HepG2 (cell line): ENCODE measurements at regions not wholly inside any gene's neighbourhood (a gene's known extent, or its start where the extent isn't known, plus 50 kb on each side); places are given as distances from the start of the nearest gene placed in this dataset.

Source experiments
- ATAC-seq: fragments of 200-7000 bp; cut with Tn5 transposase; 3 replicates; pipeline ENCODE4 v1.9.1; 2020; ENCODE audit warnings: mild to moderate bottlenecking, moderate library complexity
- BruUV-seq: library from RNA; stranded (reverse); fragments of 400-500 nt; replicated peaks from 2 replicates; lab custom pipeline; 2021; lab: Mats Ljungman, UMichigan
- CTCF ChIA-PET: fragments of 300-600 bp; formaldehyde crosslinking; extraction: SDS; loops from one replicate; lab custom pipeline; 2021; ENCODE audit warnings: low total read pairs, inconsistent platforms, low intra/inter-chr PET ratio; lab: Yijun Ruan, JAX
- POLR2A ChIA-PET: fragments of 350-600 bp; sonication (Branson Sonifier 250); formaldehyde crosslinking; loops from one replicate; lab custom pipeline; 2020; ENCODE audit warnings: antibody characterized with exemption, inconsistent platforms; lab: Yijun Ruan, JAX
- DNase-seq: peaks from one replicate; pipeline ENCODE4 v3.0.0-alpha.2; 2015; ENCODE audit warnings: low spot score
- FAIRE-seq: peaks from 3 replicates; lab custom pipeline; 2011; peaks lifted over from hg19 to GRCh38; lab: Jason Lieb, UNC
- H2AFZ ChIP-seq: one replicate; pipeline ENCODE4 v1.6.1; 2011; ENCODE audit warnings: low read length, inconsistent platforms
- H3K27ac ChIP-seq: fragments of 300-600 bp; 3 replicates; pipeline ENCODE4 v1.8.0; 2011; ENCODE audit warnings: mixed run types, mild to moderate bottlenecking, mixed read lengths, low read length, inconsistent platforms; ENCODE audit not compliant: insufficient read depth; ENCODE audit errors: extremely low read length
- H3K27me3 ChIP-seq, 2 experiments: fragments of 200-600 bp in 1 of 2; 2 replicates in 1 of 2; 3 replicates in 1 of 2; pipeline versions ENCODE4 v1.6.0 to v1.8.0; 2011; ENCODE audit warnings: low read length in 2 of 2, mild to moderate bottlenecking in 2 of 2, moderate library complexity in 2 of 2, inconsistent platforms in 1 of 2; ENCODE audit not compliant: insufficient read depth in 2 of 2, control insufficient read depth in 1 of 2
- H3K36me3 ChIP-seq, 2 experiments: fragments of 200-600 bp in 1 of 2; replicated peaks in 1 of 2; 2 replicates in 1 of 2; 3 replicates in 1 of 2; pipeline versions ENCODE4 v1.5.1 to v1.8.0; 2011; ENCODE audit warnings: low read length in 2 of 2, inconsistent platforms in 1 of 2; ENCODE audit not compliant: insufficient read depth in 2 of 2, control insufficient read depth in 1 of 2
- H3K4me1 ChIP-seq: 2 replicates; pipeline ENCODE4 v1.5.1; 2012; ENCODE audit warnings: low read length, inconsistent platforms; ENCODE audit not compliant: insufficient read depth
- H3K4me2 ChIP-seq: 2 replicates; pipeline ENCODE4 v1.6.0; 2011; ENCODE audit warnings: low read depth, low read length, inconsistent platforms
- H3K4me3 ChIP-seq, 3 experiments: fragments of 200-600 bp in 1 of 3; sonication (generic), shearing (Covaris generic) in 1 of 3; replicated peaks in 1 of 3; 2 replicates each; pipeline ENCODE4 v1.5.1; 2011 to 2016; ENCODE audit warnings: low read length in 3 of 3, inconsistent platforms in 2 of 3, low read depth in 2 of 3, mild to moderate bottlenecking in 2 of 3, control low read depth in 1 of 3, mixed read lengths in 1 of 3; ENCODE audit not compliant: insufficient read depth in 1 of 3
- H3K79me2 ChIP-seq: one replicate; pipeline ENCODE4 v1.6.1; 2011; ENCODE audit warnings: low read length, inconsistent platforms; ENCODE audit not compliant: insufficient read depth
- H3K9ac ChIP-seq: 2 replicates; pipeline ENCODE4 v1.6.0; 2011; ENCODE audit warnings: mild to moderate bottlenecking, low read depth, low read length, inconsistent platforms; ENCODE audit not compliant: insufficient read depth
- H3K9me3 ChIP-seq: 2 replicates; pipeline ENCODE4 v1.5.1; 2012; ENCODE audit warnings: mild to moderate bottlenecking, low read length
- H4K20me1 ChIP-seq: 2 replicates; pipeline ENCODE4 v1.6.0; 2011; ENCODE audit warnings: inconsistent platforms, mild to moderate bottlenecking, low read length, moderate library complexity; ENCODE audit not compliant: insufficient read depth
- GLMP ChIP-seq: sonication (generic); formaldehyde crosslinking; IDR thresholded peaks from 2 replicates; pipeline ENCODE4 v1.9.0; 2021; ENCODE audit warnings: missing genetic modification reagents, mild to moderate bottlenecking, borderline replicate concordance
- HNRNPK ChIP-seq: fragments of 200-400 bp; formaldehyde crosslinking; IDR thresholded peaks from 2 replicates; pipeline ENCODE4 v1.6.1; 2018; ENCODE audit warnings: low read length, low read depth, moderate library complexity, mild to moderate bottlenecking; ENCODE audit not compliant: poor library complexity, severe bottlenecking
- KLF16 ChIP-seq, 2 experiments: sonication (generic) in 1 of 2; formaldehyde crosslinking in 1 of 2; IDR thresholded peaks; 2 replicates each; pipeline versions ENCODE4 v1.6.1 to v1.8.0; 2016 to 2023; ENCODE audit warnings: missing genetic modification reagents in 2 of 2, missing compliant biosample characterization in 1 of 2
- MEIS1 ChIP-seq: sonication (generic); formaldehyde crosslinking; IDR thresholded peaks from 2 replicates; pipeline ENCODE4 v1.9.0; 2021; ENCODE audit warnings: mild to moderate bottlenecking, missing genetic modification reagents, moderate library complexity, borderline replicate concordance
- MZF1 ChIP-seq: sonication (generic); formaldehyde crosslinking; IDR thresholded peaks from 2 replicates; pipeline ENCODE4 v1.8.1; 2023; ENCODE audit warnings: mild to moderate bottlenecking, missing genetic modification reagents, borderline replicate concordance
- NFKBIZ ChIP-seq: IDR thresholded peaks from 2 replicates; pipeline ENCODE4 v1.6.1; 2018; ENCODE audit warnings: missing genetic modification reagents, missing compliant biosample characterization
- SAFB2 ChIP-seq: sonication (generic); formaldehyde crosslinking; IDR thresholded peaks from 2 replicates; pipeline ENCODE4 v1.5.1; 2020; ENCODE audit warnings: missing genetic modification reagents, low read depth, mild to moderate bottlenecking, borderline replicate concordance
- SOX13 ChIP-seq, 3 experiments: fragments of 450-650 bp in 1 of 3; sonication (generic) in 1 of 3; formaldehyde crosslinking in 1 of 3; IDR thresholded peaks in 2 of 3; conservative IDR thresholded peaks in 1 of 3; 2 replicates each; pipeline versions ENCODE4 v1.5.0 to v1.6.1; 2016 to 2020; ENCODE audit warnings: antibody characterized with exemption in 1 of 3, mild to moderate bottlenecking in 1 of 3, missing compliant biosample characterization in 1 of 3, missing genetic modification reagents in 1 of 3, moderate library complexity in 1 of 3
- THAP7 ChIP-seq: sonication (generic); formaldehyde crosslinking; IDR thresholded peaks from 2 replicates; pipeline ENCODE4 v1.8.1; 2023; ENCODE audit warnings: mild to moderate bottlenecking, missing genetic modification reagents
- ZFP36 ChIP-seq: fragments of 150-350 bp; IDR thresholded peaks from 2 replicates; pipeline ENCODE4 v1.6.1; 2018; ENCODE audit warnings: borderline replicate concordance, low read length, low read depth; ENCODE audit not compliant: partially characterized antibody
- ZKSCAN8 ChIP-seq: IDR thresholded peaks from 2 replicates; pipeline ENCODE4 v1.6.1; 2016; ENCODE audit warnings: borderline replicate concordance, missing genetic modification reagents, missing compliant biosample characterization
- ZMAT5 ChIP-seq: sonication (generic); formaldehyde crosslinking; IDR thresholded peaks from 2 replicates; pipeline ENCODE4 v1.5.0; 2020; ENCODE audit warnings: mild to moderate bottlenecking, low read depth, missing genetic modification reagents, borderline replicate concordance
- ZNF781 ChIP-seq: sonication (generic); formaldehyde crosslinking; IDR thresholded peaks from 2 replicates; pipeline ENCODE4 v1.5.1; 2020; ENCODE audit warnings: borderline replicate concordance, mild to moderate bottlenecking, missing genetic modification reagents; ENCODE audit errors: not compliant biosample characterization
- ZSCAN31 ChIP-seq: sonication (generic); formaldehyde crosslinking; IDR thresholded peaks from 2 replicates; pipeline ENCODE4 v1.5.0; 2020; ENCODE audit warnings: low read depth, mild to moderate bottlenecking, missing genetic modification reagents
- WGBS: methylation state at CpG from one replicate; pipeline ENCODE4 v1.1.6; 2017; ENCODE audit warnings: low lambda C conversion rate; 5-methylcytosine and 5-hydroxymethylcytosine counted together
- in situ Hi-C: cut with HindIII; loops from 2 replicates; pipeline ENCODE4 v1.10.0; 2017; ENCODE audit warnings: low pct_unique_long_range_greater_than_20kb; ENCODE audit not compliant: extremely low pct_ligation_motif_present
- intact Hi-C: fragments of 100-400 bp; cut with micrococcal nuclease; formaldehyde crosslinking; loops from one replicate; pipeline ENCODE4 v1.10.0; 2022; ENCODE audit not compliant: unreplicated experiment
- TF ChIP-seq, protein P1 (sequence below): sonication (generic); formaldehyde crosslinking; IDR thresholded peaks from 2 replicates; pipeline ENCODE4 v1.4.0; 2020; ENCODE audit warnings: missing genetic modification reagents
- TF ChIP-seq, protein P2 (sequence below): sonication (generic); formaldehyde crosslinking; IDR thresholded peaks from 2 replicates; pipeline ENCODE4 v1.4.0; 2020; ENCODE audit warnings: missing genetic modification reagents

DNA sequence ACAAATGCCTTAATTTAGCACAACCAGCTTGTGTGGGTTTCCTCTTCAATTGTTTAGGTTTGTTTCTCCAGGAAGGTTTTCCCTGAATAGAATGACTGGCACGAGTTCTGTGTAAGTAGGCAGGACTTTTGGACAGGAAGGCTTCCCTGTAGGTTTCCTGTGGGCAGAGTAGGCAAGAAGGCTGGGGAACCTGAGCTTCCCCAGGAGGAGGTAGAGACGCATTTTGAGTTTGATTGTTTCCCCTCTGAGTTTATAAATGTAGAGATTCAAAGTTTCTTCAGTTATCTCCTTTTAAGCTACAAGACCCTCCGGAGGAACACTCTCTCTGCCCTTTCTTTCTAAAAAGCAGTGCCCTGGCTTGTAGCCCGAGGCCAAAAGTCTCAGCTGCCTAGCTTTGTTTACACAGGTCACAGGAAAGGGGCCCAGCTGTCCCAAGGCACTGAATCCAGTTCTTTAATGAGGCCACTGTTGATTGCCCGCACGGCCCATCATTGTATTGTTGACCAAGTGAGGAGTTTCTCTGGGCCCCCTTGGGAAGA is 66.6 kb upstream of the RDX start (continued):
- TF ChIP-seq MZF1 (CRISPR knock-in tag), result no peak
- no peak for TF ChIP-seq ZFP36
- TF ChIP-seq KLF16 (CRISPR knock-in tag; IDR thresholded peaks at IDR 0.05), result peak in 1 of 2 experiments; percentile 48; a peak in 1 of 4 replicates
- TF ChIP-seq NFKBIZ (CRISPR knock-in tag), result no peak
- no peak for TF ChIP-seq ZNF781 (CRISPR knock-in tag)
- TF ChIP-seq, protein P1, sequence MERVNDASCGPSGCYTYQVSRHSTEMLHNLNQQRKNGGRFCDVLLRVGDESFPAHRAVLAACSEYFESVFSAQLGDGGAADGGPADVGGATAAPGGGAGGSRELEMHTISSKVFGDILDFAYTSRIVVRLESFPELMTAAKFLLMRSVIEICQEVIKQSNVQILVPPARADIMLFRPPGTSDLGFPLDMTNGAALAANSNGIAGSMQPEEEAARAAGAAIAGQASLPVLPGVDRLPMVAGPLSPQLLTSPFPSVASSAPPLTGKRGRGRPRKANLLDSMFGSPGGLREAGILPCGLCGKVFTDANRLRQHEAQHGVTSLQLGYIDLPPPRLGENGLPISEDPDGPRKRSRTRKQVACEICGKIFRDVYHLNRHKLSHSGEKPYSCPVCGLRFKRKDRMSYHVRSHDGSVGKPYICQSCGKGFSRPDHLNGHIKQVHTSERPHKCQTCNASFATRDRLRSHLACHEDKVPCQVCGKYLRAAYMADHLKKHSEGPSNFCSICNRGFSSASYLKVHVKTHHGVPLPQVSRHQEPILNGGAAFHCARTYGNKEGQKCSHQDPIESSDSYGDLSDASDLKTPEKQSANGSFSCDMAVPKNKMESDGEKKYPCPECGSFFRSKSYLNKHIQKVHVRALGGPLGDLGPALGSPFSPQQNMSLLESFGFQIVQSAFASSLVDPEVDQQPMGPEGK (CRISPR knock-in tag), result 0 out of 2 replicates have a peak, but pooled peaks have one; percentile 28
- TF ChIP-seq MEIS1 (CRISPR knock-in tag), result no peak
- no peak for TF ChIP-seq ZSCAN31
- TF ChIP-seq ZMAT5, result no peak

- Histone ChIP-seq H4K20me1 (no peaks in the 10 kb centered on the region), H3K9me3 (no peaks in the 10 kb centered on the region), H2AFZ (no peak overlapping the region), H3K9ac (no peak overlapping the region), H3K79me2 (no peaks in the 10 kb centered on the region), H3K27ac (no peak overlapping the region), H3K27me3 (no peaks in the 10 kb centered on the region; a peak in 1 of 5 replicates), H3K36me3 (no peaks in the 10 kb centered on the region), H3K4me3 (no peak overlapping the region), H3K4me2 (no peak overlapping the region), H3K4me1 (peaks cover 13% of the 10 kb centered on the region)
- ChIA-PET CTCF (no interaction called here), POLR2A (no interaction called here)
- intact Hi-C loops, result loop anchor here (2.0 kb wide), 1 partner anchor 165 kb away; no protein-coding TSS in a partner anchor
- no TSS peak for BruUV-seq
- 62% methylated on average over 6 of the region's 6 CpGs for WGBS
- no peak; the same call in 2 of the 3 replicates for ATAC-seq
- no peak for DNase-seq
- no peak for FAIRE-seq
- in situ Hi-C loops, result no loop called here
- TF ChIP-seq SAFB2 (CRISPR knock-in tag) (no peak), HNRNPK (no peak), GLMP (CRISPR knock-in tag) (no peak), THAP7 (no peak), SOX13 (IDR thresholded peaks at IDR 0.05) (no peak), SOX13 (CRISPR knock-in tag; conservative IDR thresholded peaks at IDR 0.05 in 1 of 2, IDR thresholded peaks at IDR 0.05 in 1 of 2) (no peak), ZKSCAN8 (no peak)
- TF ChIP-seq, protein P2, sequence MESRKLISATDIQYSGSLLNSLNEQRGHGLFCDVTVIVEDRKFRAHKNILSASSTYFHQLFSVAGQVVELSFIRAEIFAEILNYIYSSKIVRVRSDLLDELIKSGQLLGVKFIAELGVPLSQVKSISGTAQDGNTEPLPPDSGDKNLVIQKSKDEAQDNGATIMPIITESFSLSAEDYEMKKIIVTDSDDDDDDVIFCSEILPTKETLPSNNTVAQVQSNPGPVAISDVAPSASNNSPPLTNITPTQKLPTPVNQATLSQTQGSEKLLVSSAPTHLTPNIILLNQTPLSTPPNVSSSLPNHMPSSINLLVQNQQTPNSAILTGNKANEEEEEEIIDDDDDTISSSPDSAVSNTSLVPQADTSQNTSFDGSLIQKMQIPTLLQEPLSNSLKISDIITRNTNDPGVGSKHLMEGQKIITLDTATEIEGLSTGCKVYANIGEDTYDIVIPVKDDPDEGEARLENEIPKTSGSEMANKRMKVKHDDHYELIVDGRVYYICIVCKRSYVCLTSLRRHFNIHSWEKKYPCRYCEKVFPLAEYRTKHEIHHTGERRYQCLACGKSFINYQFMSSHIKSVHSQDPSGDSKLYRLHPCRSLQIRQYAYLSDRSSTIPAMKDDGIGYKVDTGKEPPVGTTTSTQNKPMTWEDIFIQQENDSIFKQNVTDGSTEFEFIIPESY (CRISPR knock-in tag), result no peak
Observed at GRCh38 chr11:110366291-110366690, 63.5 kb upstream of the FDX1 start.
